ENCODE measurements at regions not wholly inside any gene's neighbourhood (a gene's known extent, or its start where the extent isn't known, plus 50 kb on each side); places are given as distances from the start of the nearest gene placed in this dataset.

- intact Hi-C loops (cut with micrococcal nuclease; ENCODE audit: unreplicated experiment), result no loop called here
- POLR2A ChIA-PET, result no interaction called here
- Histone ChIP-seq H3K9me3 (no peaks in the 10 kb centered on the region), H3K36me3 (ENCODE audit: control insufficient read depth, insufficient read depth, low read length) (no peaks in the 10 kb centered on the region), H3K4me1 (no peaks in the 10 kb centered on the region), H3K27me3 (replicated peaks; ENCODE audit: control insufficient read depth, insufficient read depth, low read length) (no peaks in the 10 kb centered on the region), H3K4me3 (ENCODE audit: low read depth, low read length) (no peak overlapping the region)
- Mint-ChIP-seq H3K27ac (ENCODE audit: unreplicated experiment) (no peak overlapping the region), H3K36me3 (ENCODE audit: insufficient read depth, unreplicated experiment) (no peaks in the 10 kb centered on the region), H3K4me3 (ENCODE audit: unreplicated experiment) (no peak overlapping the region), H3K4me1 (ENCODE audit: low read depth, unreplicated experiment) (no peaks in the 10 kb centered on the region), H3K9me3 (ENCODE audit: unreplicated experiment) (no peaks in the 10 kb centered on the region), H3K27me3 (ENCODE audit: insufficient read depth, unreplicated experiment) (peaks cover 3% of the 10 kb centered on the region)
- CTCF ChIA-PET, result no interaction called here
- BruUV-seq (replicated peaks), result no TSS peak
- no peak for DNase-seq
- no peak for TF ChIP-seq CTCF (IDR thresholded peaks at IDR 0.05; ENCODE audit: insufficient read depth in 1 of 2, low read depth in 1 of 2, low read length in 1 of 2, severe bottlenecking in 1 of 2, unreplicated experiment in 1 of 2)
Observed at GRCh38 chr4:180363815-180364214, 1879.4 kb upstream of the TENM3 start.

- no peaks in the 10 kb centered on the region for H3K27me3 Mint-ChIP-seq (ENCODE audit: insufficient read depth, unreplicated experiment)
- H3K9me3 ChIP-seq, result no peaks in the 10 kb centered on the region
- no peak overlapping the region for H3K4me3 Mint-ChIP-seq (ENCODE audit: unreplicated experiment)
- DNase-seq, result no peak
- H3K4me3 ChIP-seq (ENCODE audit: low read depth, low read length), result no peak overlapping the region
- H3K27me3 ChIP-seq (replicated peaks; ENCODE audit: control insufficient read depth, insufficient read depth, low read length), result no peaks in the 10 kb centered on the region
- TF ChIP-seq CTCF (IDR thresholded peaks at IDR 0.05; ENCODE audit: insufficient read depth in 1 of 2, low read depth in 1 of 2, low read length in 1 of 2, severe bottlenecking in 1 of 2, unreplicated experiment in 1 of 2), result no peak
- CTCF ChIA-PET, result no interaction called here
- no TSS peak for BruUV-seq (replicated peaks)
- H3K4me1 ChIP-seq, result no peaks in the 10 kb centered on the region
- H3K4me1 Mint-ChIP-seq (ENCODE audit: low read depth, unreplicated experiment), result no peaks in the 10 kb centered on the region
- POLR2A ChIA-PET, result no interaction called here
- no peaks in the 10 kb centered on the region for H3K36me3 ChIP-seq (ENCODE audit: control insufficient read depth, insufficient read depth, low read length)
- H3K36me3 Mint-ChIP-seq (ENCODE audit: insufficient read depth, unreplicated experiment), result no peaks in the 10 kb centered on the region
- intact Hi-C loops (cut with micrococcal nuclease; ENCODE audit: unreplicated experiment), result no loop called here
- H3K27ac Mint-ChIP-seq (ENCODE audit: unreplicated experiment), result no peak overlapping the region
- no peaks in the 10 kb centered on the region for H3K9me3 Mint-ChIP-seq (ENCODE audit: unreplicated experiment)
Observed at GRCh38 chr4:180372691-180373090, 1870.5 kb upstream of the TENM3 start.

- Histone ChIP-seq H3K4me1 (no peaks in the 10 kb centered on the region), H3K27me3 (replicated peaks; ENCODE audit: control insufficient read depth, insufficient read depth, low read length) (no peaks in the 10 kb centered on the region), H3K9me3 (no peaks in the 10 kb centered on the region), H3K36me3 (ENCODE audit: control insufficient read depth, insufficient read depth, low read length) (no peaks in the 10 kb centered on the region), H3K4me3 (ENCODE audit: low read depth, low read length) (no peak overlapping the region)
- Mint-ChIP-seq H3K36me3 (ENCODE audit: insufficient read depth, unreplicated experiment) (no peaks in the 10 kb centered on the region), H3K4me3 (ENCODE audit: unreplicated experiment) (no peak overlapping the region), H3K4me1 (ENCODE audit: low read depth, unreplicated experiment) (no peaks in the 10 kb centered on the region), H3K9me3 (ENCODE audit: unreplicated experiment) (no peaks in the 10 kb centered on the region), H3K27ac (ENCODE audit: unreplicated experiment) (no peak overlapping the region), H3K27me3 (ENCODE audit: insufficient read depth, unreplicated experiment) (peaks cover 3% of the 10 kb centered on the region)
- no TSS peak for BruUV-seq (replicated peaks)
- no peak for TF ChIP-seq CTCF (IDR thresholded peaks at IDR 0.05; ENCODE audit: insufficient read depth in 1 of 2, low read depth in 1 of 2, low read length in 1 of 2, severe bottlenecking in 1 of 2, unreplicated experiment in 1 of 2)
- intact Hi-C loops (cut with micrococcal nuclease; ENCODE audit: unreplicated experiment), result no loop called here
- ChIA-PET CTCF (no interaction called here), POLR2A (no interaction called here)
- DNase-seq, result no peak
Observed at GRCh38 chr4:180377741-180378140, 1865.5 kb upstream of the TENM3 start.

Data from Caco-2 (cell line).